ENCODE measurements at regions not wholly inside any gene's neighbourhood (a gene's known extent, or its start where the extent isn't known, plus 50 kb on each side); places are given as distances from the start of the nearest gene placed in this dataset.

GRCh38 chr1:181986907-181987305 lies 74.6 kb downstream of the ZNF648 start:
- H3K4me3 ChIP-seq: no peak overlapping the region
- no peak for TF ChIP-seq CTCF (IDR thresholded peaks at IDR 0.05)
- in situ Hi-C loops (cut with MboI; ENCODE audit: low pct_ligation_motif_present in 1 of 4, low pct_unique_long_range_greater_than_20kb in 1 of 4, low sequenced_read_pairs in 3 of 4): no loop called here
- H3K27me3 ChIP-seq: no peaks in the 10 kb centered on the region
- no peaks in the 10 kb centered on the region for H3K9me3 ChIP-seq
- WGBS, 2 donors (ENCODE audit: low coverage in 1 of 2): 42 to 49% methylated on average over 2 of the region's 2 CpGs
- intact Hi-C loops (cut with DNase I; ENCODE audit: low total_unique reads): no loop called here
- no peaks in the 10 kb centered on the region for H3K36me3 ChIP-seq
- no peak overlapping the region for H3K27ac ChIP-seq
- H3K4me1 ChIP-seq: no peaks in the 10 kb centered on the region
- no peak for DNase-seq

- Histone ChIP-seq H3K4me1 (no peaks in the 10 kb centered on the region), H3K4me3 (no peak overlapping the region), H3K9me3 (no peaks in the 10 kb centered on the region), H3K27ac (no peak overlapping the region), H3K36me3 (no peaks in the 10 kb centered on the region), H3K27me3 (no peaks in the 10 kb centered on the region)
- WGBS, 2 donors (ENCODE audit: low coverage in 1 of 2): 66 to 81% methylated on average over 5 to 6 of the region's 6 CpGs
- no peak for DNase-seq
- intact Hi-C loops (cut with DNase I; ENCODE audit: low total_unique reads): no loop called here
- in situ Hi-C loops (cut with MboI; ENCODE audit: low pct_ligation_motif_present in 1 of 4, low pct_unique_long_range_greater_than_20kb in 1 of 4, low sequenced_read_pairs in 3 of 4): no loop called here
- TF ChIP-seq CTCF (IDR thresholded peaks at IDR 0.05): no peak
Observed at GRCh38 chr1:181985936-181986906, 75.3 kb downstream of the ZNF648 start.

- no peaks in the 10 kb centered on the region for H3K9me3 ChIP-seq
- no peak overlapping the region for H3K27ac ChIP-seq
- WGBS, 2 donors (ENCODE audit: low coverage in 1 of 2): 83 to 90% methylated on average over 3 of the region's 3 CpGs
- TF ChIP-seq POLR2AphosphoS5 (IDR thresholded peaks at IDR 0.05) (no peak), POLR2A (IDR thresholded peaks at IDR 0.05) (no peak), CTCF (IDR thresholded peaks at IDR 0.05) (no peak), EP300 (IDR thresholded peaks at IDR 0.05; ENCODE audit: low read depth) (no peak)
- intact Hi-C loops (cut with DNase I; ENCODE audit: low total_unique reads): no loop called here
- in situ Hi-C loops (cut with MboI; ENCODE audit: low pct_ligation_motif_present in 1 of 4, low pct_unique_long_range_greater_than_20kb in 1 of 4, low sequenced_read_pairs in 3 of 4): no loop called here
- no peak for DNase-seq
- no peaks in the 10 kb centered on the region for H3K36me3 ChIP-seq
- H3K4me1 ChIP-seq: no peaks in the 10 kb centered on the region
- no peak overlapping the region for H3K4me3 ChIP-seq
- no peaks in the 10 kb centered on the region for H3K27me3 ChIP-seq
Observed at GRCh38 chr1:181985281-181985680, 76.2 kb downstream of the ZNF648 start.

GRCh38 chr1:181984006-181984405 lies 77.5 kb downstream of the ZNF648 start:
- Histone ChIP-seq H3K27me3 (no peaks in the 10 kb centered on the region), H3K9me3 (no peaks in the 10 kb centered on the region), H3K27ac (no peak overlapping the region), H3K4me3 (no peak overlapping the region), H3K4me1 (no peaks in the 10 kb centered on the region), H3K36me3 (no peaks in the 10 kb centered on the region)
- intact Hi-C loops (cut with DNase I; ENCODE audit: low total_unique reads): no loop called here
- 65 to 88% methylated on average over 2 to 4 of the region's 4 CpGs for WGBS, 2 donors (ENCODE audit: low coverage in 1 of 2)
- in situ Hi-C loops (cut with MboI; ENCODE audit: low pct_ligation_motif_present in 1 of 4, low pct_unique_long_range_greater_than_20kb in 1 of 4, low sequenced_read_pairs in 3 of 4): no loop called here
- no peak for TF ChIP-seq CTCF (IDR thresholded peaks at IDR 0.05)
- TF ChIP-seq EP300 (IDR thresholded peaks at IDR 0.05; ENCODE audit: low read depth): no peak
- no peak for TF ChIP-seq POLR2A (IDR thresholded peaks at IDR 0.05)
- no peak for TF ChIP-seq POLR2AphosphoS5 (IDR thresholded peaks at IDR 0.05)
- DNase-seq: no peak

Measured in transverse colon (tissue), 4 donors.